OCI-LY7 (cell line): ENCODE measurements at regions not wholly inside any gene's neighbourhood (a gene's known extent, or its start where the extent isn't known, plus 50 kb on each side); places are given as distances from the start of the nearest gene placed in this dataset.
"Not testable (repeated sequence)": the region's sequence is repeated elsewhere in the genome, so short reads cannot be mapped to it uniquely, and the experiment has no call there.

ENCODE experiments used
- BruUV-seq: library from RNA; stranded (reverse); fragments of 400-500 nt; replicated peaks from 2 replicates; lab custom pipeline; 2021; lab: Mats Ljungman, UMichigan
- CTCF ChIA-PET: fragments of 300-600 bp; sonication (Branson Sonifier 250); formaldehyde crosslinking; loops from one replicate; lab custom pipeline; 2022; ENCODE audit warnings: antibody characterized with exemption; ENCODE audit not compliant: unreplicated experiment; lab: Charles Lee
- POLR2A ChIA-PET: fragments of 300-600 bp; sonication (Branson Sonifier 250); formaldehyde crosslinking; loops from one replicate; lab custom pipeline; 2022; ENCODE audit warnings: antibody characterized with exemption; lab: Charles Lee
- DNase-seq: peaks from one replicate; pipeline ENCODE4 v3.0.0-alpha.2; 2015; ENCODE audit warnings: low spot score
- H2AFZ ChIP-seq: fragments of 200-600 bp; sonication (generic), shearing (Covaris generic); 2 replicates; pipeline ENCODE4 v1.6.1; 2014; ENCODE audit warnings: mild to moderate bottlenecking, antibody characterized with exemption, low read length, moderate library complexity
- H3K27ac ChIP-seq: fragments of 200-600 bp; sonication (generic); 2 replicates; pipeline ENCODE4 v1.5.1; 2014; ENCODE audit warnings: mixed run types, low read depth, mild to moderate bottlenecking, moderate library complexity, low read length, inconsistent platforms; ENCODE audit not compliant: poor library complexity, severe bottlenecking
- H3K36me3 ChIP-seq: fragments of 200-600 bp; sonication (generic); 2 replicates; pipeline ENCODE4 v1.6.1; 2014; ENCODE audit warnings: mild to moderate bottlenecking, antibody characterized with exemption, low read length, moderate library complexity, mixed read lengths; ENCODE audit not compliant: insufficient read depth
- H3K4me1 ChIP-seq: fragments of 200-600 bp; sonication (generic); 2 replicates; pipeline ENCODE4 v1.5.1; 2014; ENCODE audit warnings: mild to moderate bottlenecking, low read length; ENCODE audit not compliant: insufficient read depth, poor library complexity, severe bottlenecking
- H3K4me2 ChIP-seq: fragments of 200-600 bp; sonication (generic); 2 replicates; pipeline ENCODE4 v1.6.1; 2014; ENCODE audit warnings: mild to moderate bottlenecking, low read length
- H3K4me3 ChIP-seq: fragments of 200-600 bp; sonication (generic); 2 replicates; pipeline ENCODE4 v1.5.1; 2014; ENCODE audit warnings: mild to moderate bottlenecking, low read depth, low read length; ENCODE audit not compliant: poor library complexity, severe bottlenecking
- H3K79me2 ChIP-seq: fragments of 200-600 bp; sonication (generic); 2 replicates; pipeline ENCODE4 v1.6.1; 2016; ENCODE audit warnings: low read depth, mild to moderate bottlenecking, low read length, moderate library complexity, mixed read lengths; ENCODE audit not compliant: insufficient read depth
- H3K9me2 ChIP-seq: fragments of 200-600 bp; sonication (generic); 2 replicates; pipeline ENCODE4 v1.6.1; 2016; ENCODE audit warnings: mild to moderate bottlenecking, low read length, mixed read lengths; ENCODE audit not compliant: insufficient read depth
- H3K9me3 ChIP-seq: fragments of 200-600 bp; sonication (generic); 2 replicates; pipeline ENCODE4 v1.6.1; 2014; ENCODE audit warnings: mild to moderate bottlenecking, mixed run types, low read length, mixed read lengths
- H4K20me1 ChIP-seq: fragments of 200-600 bp; sonication (generic); 2 replicates; pipeline ENCODE4 v1.6.1; 2014; ENCODE audit warnings: mild to moderate bottlenecking, antibody characterized with exemption, low read length, moderate library complexity, mixed read lengths; ENCODE audit not compliant: insufficient read depth
- CTCF ChIP-seq: fragments of 200-600 bp; sonication (generic); conservative IDR thresholded peaks from 2 replicates; pipeline ENCODE4 v1.5.1; 2014; ENCODE audit warnings: mild to moderate bottlenecking, antibody characterized with exemption, low read length, moderate library complexity, mixed read lengths
- EZH2phosphoT487 ChIP-seq: fragments of 200-600 bp; sonication (generic); IDR thresholded peaks from 2 replicates; pipeline ENCODE4 v1.6.1; 2018; ENCODE audit warnings: low read depth, borderline replicate concordance, mild to moderate bottlenecking, mixed run types, antibody characterized with exemption, low read length, moderate library complexity, mixed read lengths
- intact Hi-C: fragments of 100-400 bp; cut with micrococcal nuclease; formaldehyde crosslinking; loops from one replicate; pipeline ENCODE4 v1.10.0; 2022; ENCODE audit not compliant: unreplicated experiment

GRCh38 chr7:80999771-81000170 lies 80.9 kb upstream of the SEMA3C start:
- no peaks in the 10 kb centered on the region for H3K4me1 ChIP-seq
- BruUV-seq, result no TSS peak
- no peaks in the 10 kb centered on the region for H3K9me3 ChIP-seq
- H4K20me1 ChIP-seq, result no peaks in the 10 kb centered on the region
- TF ChIP-seq EZH2phosphoT487 (no peak), CTCF (no peak)
- ChIA-PET CTCF (no interaction called here), POLR2A (no interaction called here)
- H3K36me3 ChIP-seq, result no peaks in the 10 kb centered on the region
- H3K4me2 ChIP-seq, result no peak overlapping the region
- intact Hi-C loops, result no loop called here
- H3K4me3 ChIP-seq, result no peak overlapping the region
- no peak overlapping the region for H3K27ac ChIP-seq
- no peaks in the 10 kb centered on the region for H3K9me2 ChIP-seq
- no peaks in the 10 kb centered on the region for H3K79me2 ChIP-seq
- no peak overlapping the region for H2AFZ ChIP-seq
- no peak for DNase-seq

DNA sequence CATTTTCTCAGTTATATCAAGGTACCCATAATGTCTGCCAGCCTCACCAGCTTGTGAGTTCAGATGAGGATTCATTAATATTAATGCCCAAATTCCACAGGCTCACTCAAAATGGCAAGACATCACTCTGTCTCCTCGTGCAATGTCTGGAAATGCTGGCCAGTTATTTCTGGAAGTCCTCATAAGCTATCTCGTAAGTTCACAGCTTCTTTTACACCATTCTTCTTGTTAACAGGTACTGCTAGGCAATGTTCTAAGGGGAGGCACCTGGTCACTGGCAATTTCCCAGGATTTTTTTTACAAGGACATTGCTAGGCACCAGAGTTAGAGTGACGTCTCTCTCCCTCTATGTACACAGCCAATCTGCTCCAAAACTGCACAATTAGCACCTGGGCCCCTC lies 80.2 kb upstream of the SEMA3C start:
- no TSS peak for BruUV-seq
- Histone ChIP-seq H4K20me1 (no peaks in the 10 kb centered on the region), H3K4me3 (no peak overlapping the region), H3K9me3 (no peaks in the 10 kb centered on the region), H3K27ac (no peak overlapping the region), H3K4me2 (no peak overlapping the region), H3K4me1 (no peaks in the 10 kb centered on the region), H2AFZ (no peak overlapping the region), H3K9me2 (no peaks in the 10 kb centered on the region), H3K36me3 (no peaks in the 10 kb centered on the region), H3K79me2 (no peaks in the 10 kb centered on the region)
- ChIA-PET CTCF (no interaction called here), POLR2A (no interaction called here)
- DNase-seq, result no peak
- TF ChIP-seq EZH2phosphoT487 (no peak), CTCF (no peak)
- intact Hi-C loops, result no loop called here

GRCh38 chr7:80997841-80998240 lies 79.0 kb upstream of the SEMA3C start:
- Histone ChIP-seq H3K4me2 (no peak overlapping the region), H4K20me1 (no peaks in the 10 kb centered on the region), H3K9me2 (no peaks in the 10 kb centered on the region), H3K9me3 (no peaks in the 10 kb centered on the region), H3K79me2 (no peaks in the 10 kb centered on the region), H3K27ac (no peak overlapping the region), H2AFZ (no peak overlapping the region), H3K36me3 (no peaks in the 10 kb centered on the region), H3K4me3 (no peak overlapping the region), H3K4me1 (no peaks in the 10 kb centered on the region)
- DNase-seq, result no peak
- ChIA-PET CTCF (no interaction called here), POLR2A (interaction anchor here (0.7 kb wide), 1 partner anchor 365 kb away, joined by 3 read pairs; no protein-coding TSS in a partner anchor)
- TF ChIP-seq CTCF (no peak), EZH2phosphoT487 (no peak)
- BruUV-seq, result no TSS peak
- intact Hi-C loops, result no loop called here

DNA sequence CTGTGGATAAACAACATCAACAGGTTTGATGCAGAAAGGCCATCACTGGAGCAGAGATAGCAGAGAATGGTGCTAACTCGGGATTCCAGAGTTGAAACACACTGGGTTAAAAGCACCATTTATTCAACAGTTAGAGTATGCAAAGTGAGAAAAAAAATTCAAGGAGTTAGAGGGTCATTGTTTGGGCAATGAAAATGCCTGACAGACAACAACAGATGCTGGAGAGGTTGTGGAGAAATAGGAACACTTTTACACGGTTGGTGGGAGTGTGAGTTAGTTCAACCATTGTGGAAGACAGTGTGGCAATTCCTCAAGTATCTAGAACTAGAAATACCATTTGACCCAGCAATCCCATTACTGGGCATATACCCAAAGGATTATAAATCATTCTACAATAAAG lies 77.4 kb upstream of the SEMA3C start:
- BruUV-seq, H3K9me3 ChIP-seq, H3K9me2 ChIP-seq, H3K36me3 ChIP-seq, DNase-seq, H4K20me1 ChIP-seq, H3K27ac ChIP-seq, POLR2A ChIA-PET, H3K4me1 ChIP-seq, H2AFZ ChIP-seq, H3K4me3 ChIP-seq, H3K79me2 ChIP-seq, CTCF ChIA-PET, H3K4me2 ChIP-seq, intact Hi-C loops: not testable (repeated sequence)
